BJ (cell line): ENCODE measurements at regions not wholly inside any gene's neighbourhood (a gene's known extent, or its start where the extent isn't known, plus 50 kb on each side); places are given as distances from the start of the nearest gene placed in this dataset.
"Not testable (repeated sequence)": the region's sequence is repeated elsewhere in the genome, so short reads cannot be mapped to it uniquely, and the experiment has no call there.

Experiments used
- CTCF ChIA-PET: fragments of 350-600 bp; formaldehyde crosslinking; extraction: SDS; loops from one replicate; lab custom pipeline; 2021; ENCODE audit warnings: antibody characterized with exemption, inconsistent platforms; lab: Yijun Ruan, JAX
- POLR2A ChIA-PET: fragments of 300-600 bp; sonication (Branson Sonifier 250); formaldehyde crosslinking; extraction: SDS; loops from one replicate; lab custom pipeline; 2021; ENCODE audit warnings: antibody characterized with exemption; lab: Charles Lee
- DNase-seq: peaks from one replicate; pipeline ENCODE4 v3.0.0-alpha.2; 2011; ENCODE audit warnings: low read depth
- H3K27me3 ChIP-seq: 2 replicates; pipeline ENCODE4 v1.6.0; 2011; ENCODE audit warnings: low read length; ENCODE audit not compliant: control insufficient read depth, insufficient read depth
- H3K36me3 ChIP-seq: 2 replicates; pipeline ENCODE4 v1.5.1; 2011; ENCODE audit warnings: low read length; ENCODE audit not compliant: control insufficient read depth, insufficient read depth
- H3K4me3 ChIP-seq: 2 replicates; pipeline ENCODE4 v1.5.1; 2011; ENCODE audit warnings: low read depth, mild to moderate bottlenecking, control low read depth, low read length
- CTCF ChIP-seq: IDR thresholded peaks from 2 replicates; pipeline ENCODE4 v1.5.1; 2011; ENCODE audit warnings: low read depth, mild to moderate bottlenecking, control low read depth, inconsistent platforms, low read length, moderate library complexity; ENCODE audit not compliant: insufficient read depth

GRCh38 chr10:33653584-33654367 is 319.3 kb upstream of the NRP1 start:
- no peak for TF ChIP-seq CTCF
- no peaks in the 10 kb centered on the region for H3K27me3 ChIP-seq
- H3K4me3 ChIP-seq, result no peak overlapping the region
- ChIA-PET CTCF (interaction anchor here (1.0 kb wide), 1 partner anchor 20 kb away, joined by 3 read pairs; no protein-coding TSS in a partner anchor), POLR2A (no interaction called here)
- DNase-seq, result peak; percentile 77
- no peaks in the 10 kb centered on the region for H3K36me3 ChIP-seq

GRCh38 chr10:33652870-33653269 is 318.4 kb upstream of the NRP1 start:
- POLR2A ChIA-PET, result no interaction called here
- CTCF ChIA-PET, result no interaction called here
- Histone ChIP-seq H3K27me3 (no peaks in the 10 kb centered on the region), H3K4me3 (no peak overlapping the region), H3K36me3 (no peaks in the 10 kb centered on the region)
- DNase-seq, result no peak
- TF ChIP-seq CTCF, result no peak

GRCh38 chr10:33650131-33650530 is 315.7 kb upstream of the NRP1 start:
- CTCF ChIA-PET, H3K36me3 ChIP-seq, H3K4me3 ChIP-seq, POLR2A ChIA-PET, H3K27me3 ChIP-seq, DNase-seq: not testable (repeated sequence)

- Histone ChIP-seq H3K27me3 (no peaks in the 10 kb centered on the region; the same call in 1 of the 2 replicates), H3K4me3 (no peak overlapping the region), H3K36me3 (no peaks in the 10 kb centered on the region)
- ChIA-PET CTCF (no interaction called here), POLR2A (no interaction called here)
- peak; percentile 15 for DNase-seq
- no peak for TF ChIP-seq CTCF
These were observed 308.6 kb upstream of the NRP1 start for GRCh38 chr10:33643042-33643441.

GRCh38 chr10:33638891-33639290 is 304.4 kb upstream of the NRP1 start:
- no peaks in the 10 kb centered on the region for H3K36me3 ChIP-seq
- TF ChIP-seq CTCF, result no peak
- ChIA-PET POLR2A (no interaction called here), CTCF (no interaction called here)
- no peaks in the 10 kb centered on the region; the same call in 1 of the 2 replicates for H3K27me3 ChIP-seq
- DNase-seq, result no peak
- H3K4me3 ChIP-seq, result no peak overlapping the region
